ENCODE measurements at regions not wholly inside any gene's neighbourhood (a gene's known extent, or its start where the extent isn't known, plus 50 kb on each side); places are given as distances from the start of the nearest gene placed in this dataset.

- no peak overlapping the region for H2BK5ac ChIP-seq (ENCODE audit: low read length)
- no peak overlapping the region for H3K18ac ChIP-seq (ENCODE audit: low read length)
- H3K27ac ChIP-seq (replicated peaks; ENCODE audit: low read length), result no peak overlapping the region
- H2BK12ac ChIP-seq (ENCODE audit: low read length), result no peak overlapping the region
- H3K23ac ChIP-seq (ENCODE audit: low read depth, low read length, poor library complexity), result no peak overlapping the region
- H2BK15ac ChIP-seq (ENCODE audit: low read length), result no peak overlapping the region
- no peak overlapping the region for H2AK5ac ChIP-seq (ENCODE audit: low read depth, low read length)
- H3K4me3 ChIP-seq (ENCODE audit: low read length in 2 of 2), result no peak overlapping the region
- DNase-seq (ENCODE audit: low spot score), result no peak
- no peaks in the 10 kb centered on the region for H3K27me3 ChIP-seq (ENCODE audit: control insufficient read depth in 3 of 3, insufficient read depth in 3 of 3, low read depth in 1 of 3, low read length in 3 of 3)
- H2BK120ac ChIP-seq (ENCODE audit: low read depth, low read length), result no peak overlapping the region
- H3K4me1 ChIP-seq (ENCODE audit: control insufficient read depth in 2 of 2, insufficient read depth in 1 of 2, low read depth in 1 of 2, low read length in 2 of 2), result no peaks in the 10 kb centered on the region
- H3K14ac ChIP-seq (ENCODE audit: low read length), result no peak overlapping the region
- H2AFZ ChIP-seq (ENCODE audit: low read length), result no peak overlapping the region
- H4K8ac ChIP-seq (ENCODE audit: low read depth, low read length), result no peak overlapping the region
- H3K36me3 ChIP-seq (replicated peaks in 1 of 2; ENCODE audit: control insufficient read depth in 2 of 2, insufficient read depth in 2 of 2, low read length in 2 of 2), result no peaks in the 10 kb centered on the region
- H3K4me2 ChIP-seq (ENCODE audit: insufficient read depth, low read length, poor library complexity, severe bottlenecking), result no peak overlapping the region
- no peak overlapping the region for H4K91ac ChIP-seq (ENCODE audit: low read depth, low read length, poor library complexity)
- no CpG with 5 or more reads among the region's 2 CpGs for WGBS, 2 donors (ENCODE audit: extremely low coverage in 2 of 2, insufficient read length in 2 of 2, insufficient replicate concordance in 1 of 2)
- H3K4ac ChIP-seq (ENCODE audit: low read length), result no peak overlapping the region
- H3K9ac ChIP-seq (ENCODE audit: low read depth, low read length, poor library complexity), result no peak overlapping the region
- H3K9me3 ChIP-seq (replicated peaks in 1 of 2; ENCODE audit: control insufficient read depth in 2 of 2, insufficient read depth in 1 of 2, low read depth in 1 of 2, low read length in 2 of 2), result peaks cover 5 to 23% of the 10 kb centered on the region in 2 donors
- no peaks in the 10 kb centered on the region for H3K79me1 ChIP-seq (ENCODE audit: low read depth, low read length)
Observed at GRCh38 chr21:15390049-15390448, 325.2 kb upstream of the NRIP1 start.

DNA sequence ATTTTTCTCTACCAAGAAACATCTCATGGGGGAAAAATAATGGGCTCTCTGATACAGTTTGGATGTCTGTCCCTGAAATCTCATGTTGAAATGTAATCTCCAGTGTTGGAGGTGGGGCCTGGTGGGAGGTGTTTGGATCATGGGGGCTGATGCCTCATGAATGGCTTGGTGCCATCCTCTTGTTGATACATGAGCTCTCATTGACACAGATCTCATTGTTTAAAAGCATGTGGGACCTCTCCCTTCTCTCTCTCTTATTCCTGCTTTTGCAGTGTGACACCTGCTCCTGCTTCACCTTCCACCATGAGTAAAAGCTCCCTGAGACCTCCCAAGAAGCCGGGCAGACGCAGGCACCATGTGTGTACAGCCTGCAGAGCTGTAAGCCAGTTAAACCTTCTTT lies 332.5 kb upstream of the NRIP1 start:
- H3K4me3 ChIP-seq (ENCODE audit: low read length in 2 of 2), result no peak overlapping the region
- peaks cover 0 to 2% of the 10 kb centered on the region in 2 donors for H3K4me1 ChIP-seq (ENCODE audit: control insufficient read depth in 2 of 2, insufficient read depth in 1 of 2, low read depth in 1 of 2, low read length in 2 of 2)
- WGBS, 2 donors (ENCODE audit: extremely low coverage in 2 of 2, insufficient read length in 2 of 2, insufficient replicate concordance in 1 of 2), result no CpG with 5 or more reads among the region's 2 CpGs
- no peak overlapping the region for H4K91ac ChIP-seq (ENCODE audit: low read depth, low read length, poor library complexity)
- no peak overlapping the region for H3K23ac ChIP-seq (ENCODE audit: low read depth, low read length, poor library complexity)
- no peak overlapping the region for H2BK120ac ChIP-seq (ENCODE audit: low read depth, low read length)
- H3K4me2 ChIP-seq (ENCODE audit: insufficient read depth, low read length, poor library complexity, severe bottlenecking), result no peak overlapping the region
- H2AFZ ChIP-seq (ENCODE audit: low read length), result no peak overlapping the region
- H2AK5ac ChIP-seq (ENCODE audit: low read depth, low read length), result no peak overlapping the region
- H2BK12ac ChIP-seq (ENCODE audit: low read length), result no peak overlapping the region
- no peaks in the 10 kb centered on the region for H3K27me3 ChIP-seq (ENCODE audit: control insufficient read depth in 3 of 3, insufficient read depth in 3 of 3, low read depth in 1 of 3, low read length in 3 of 3)
- H4K8ac ChIP-seq (ENCODE audit: low read depth, low read length), result no peak overlapping the region
- no peak overlapping the region for H2BK5ac ChIP-seq (ENCODE audit: low read length)
- no peak overlapping the region for H3K27ac ChIP-seq (replicated peaks; ENCODE audit: low read length)
- no peak overlapping the region for H3K14ac ChIP-seq (ENCODE audit: low read length)
- no peak overlapping the region for H3K9ac ChIP-seq (ENCODE audit: low read depth, low read length, poor library complexity)
- DNase-seq (ENCODE audit: low spot score), result no peak
- H3K4ac ChIP-seq (ENCODE audit: low read length), result no peak overlapping the region
- no peak overlapping the region for H3K18ac ChIP-seq (ENCODE audit: low read length)
- H3K36me3 ChIP-seq (replicated peaks in 1 of 2; ENCODE audit: control insufficient read depth in 2 of 2, insufficient read depth in 2 of 2, low read length in 2 of 2), result no peaks in the 10 kb centered on the region
- H3K9me3 ChIP-seq (replicated peaks in 1 of 2; ENCODE audit: control insufficient read depth in 2 of 2, insufficient read depth in 1 of 2, low read depth in 1 of 2, low read length in 2 of 2), result peaks cover 0 to 11% of the 10 kb centered on the region in 2 donors
- no peaks in the 10 kb centered on the region for H3K79me1 ChIP-seq (ENCODE audit: low read depth, low read length)
- no peak overlapping the region for H2BK15ac ChIP-seq (ENCODE audit: low read length)

GRCh38 chr21:15400905-15401304 lies 328.9 kb upstream of the USP25 start:
- Histone ChIP-seq H2BK5ac (ENCODE audit: low read length) (no peak overlapping the region), H2BK15ac (ENCODE audit: low read length) (no peak overlapping the region), H4K8ac (ENCODE audit: low read depth, low read length) (no peak overlapping the region), H3K27me3 (ENCODE audit: control insufficient read depth in 3 of 3, insufficient read depth in 3 of 3, low read depth in 1 of 3, low read length in 3 of 3) (no peaks in the 10 kb centered on the region), H2AFZ (ENCODE audit: low read length) (no peak overlapping the region), H3K4me2 (ENCODE audit: insufficient read depth, low read length, poor library complexity, severe bottlenecking) (no peak overlapping the region), H2BK120ac (ENCODE audit: low read depth, low read length) (no peak overlapping the region), H3K79me1 (ENCODE audit: low read depth, low read length) (no peaks in the 10 kb centered on the region), H4K91ac (ENCODE audit: low read depth, low read length, poor library complexity) (no peak overlapping the region), H3K4me3 (ENCODE audit: low read length in 2 of 2) (no peak overlapping the region), H3K14ac (ENCODE audit: low read length) (no peak overlapping the region), H3K36me3 (replicated peaks in 1 of 2; ENCODE audit: control insufficient read depth in 2 of 2, insufficient read depth in 2 of 2, low read length in 2 of 2) (no peaks in the 10 kb centered on the region), H3K18ac (ENCODE audit: low read length) (peak overlapping the region; percentile 35), H3K9me3 (replicated peaks in 1 of 2; ENCODE audit: control insufficient read depth in 2 of 2, insufficient read depth in 1 of 2, low read depth in 1 of 2, low read length in 2 of 2) (peaks cover 0 to 14% of the 10 kb centered on the region in 2 donors), H3K4ac (ENCODE audit: low read length) (no peak overlapping the region), H3K9ac (ENCODE audit: low read depth, low read length, poor library complexity) (no peak overlapping the region), H2AK5ac (ENCODE audit: low read depth, low read length) (no peak overlapping the region), H3K23ac (ENCODE audit: low read depth, low read length, poor library complexity) (no peak overlapping the region), H3K27ac (replicated peaks; ENCODE audit: low read length) (no peak overlapping the region), H3K4me1 (ENCODE audit: control insufficient read depth in 2 of 2, insufficient read depth in 1 of 2, low read depth in 1 of 2, low read length in 2 of 2) (peaks cover 0 to 2% of the 10 kb centered on the region in 2 donors), H2BK12ac (ENCODE audit: low read length) (no peak overlapping the region)
- DNase-seq (ENCODE audit: low spot score), result no peak
- no CpG with 5 or more reads among the region's 1 CpG for WGBS, 2 donors (ENCODE audit: extremely low coverage in 2 of 2, insufficient read length in 2 of 2, insufficient replicate concordance in 1 of 2)

- Histone ChIP-seq H4K91ac (ENCODE audit: low read depth, low read length, poor library complexity) (no peak overlapping the region), H2BK120ac (ENCODE audit: low read depth, low read length) (no peak overlapping the region), H4K8ac (ENCODE audit: low read depth, low read length) (no peak overlapping the region), H3K36me3 (replicated peaks in 1 of 2; ENCODE audit: control insufficient read depth in 2 of 2, insufficient read depth in 2 of 2, low read length in 2 of 2) (no peaks in the 10 kb centered on the region), H3K23ac (ENCODE audit: low read depth, low read length, poor library complexity) (no peak overlapping the region), H3K27me3 (ENCODE audit: control insufficient read depth in 3 of 3, insufficient read depth in 3 of 3, low read depth in 1 of 3, low read length in 3 of 3) (no peaks in the 10 kb centered on the region), H3K4me2 (ENCODE audit: insufficient read depth, low read length, poor library complexity, severe bottlenecking) (no peak overlapping the region), H3K18ac (ENCODE audit: low read length) (no peak overlapping the region), H3K4ac (ENCODE audit: low read length) (no peak overlapping the region), H3K27ac (replicated peaks; ENCODE audit: low read length) (no peak overlapping the region), H2AK5ac (ENCODE audit: low read depth, low read length) (no peak overlapping the region), H3K4me3 (ENCODE audit: low read length in 2 of 2) (no peak overlapping the region), H3K79me1 (ENCODE audit: low read depth, low read length) (no peaks in the 10 kb centered on the region), H2BK12ac (ENCODE audit: low read length) (no peak overlapping the region), H3K9me3 (replicated peaks in 1 of 2; ENCODE audit: control insufficient read depth in 2 of 2, insufficient read depth in 1 of 2, low read depth in 1 of 2, low read length in 2 of 2) (peaks cover 0 to 14% of the 10 kb centered on the region in 2 donors), H3K14ac (ENCODE audit: low read length) (no peak overlapping the region), H3K4me1 (ENCODE audit: control insufficient read depth in 2 of 2, insufficient read depth in 1 of 2, low read depth in 1 of 2, low read length in 2 of 2) (peaks cover 0 to 2% of the 10 kb centered on the region in 2 donors), H2AFZ (ENCODE audit: low read length) (no peak overlapping the region), H3K9ac (ENCODE audit: low read depth, low read length, poor library complexity) (no peak overlapping the region), H2BK15ac (ENCODE audit: low read length) (no peak overlapping the region), H2BK5ac (ENCODE audit: low read length) (no peak overlapping the region)
- no CpG with 5 or more reads among the region's 4 CpGs for WGBS, 2 donors (ENCODE audit: extremely low coverage in 2 of 2, insufficient read length in 2 of 2, insufficient replicate concordance in 1 of 2)
- DNase-seq (ENCODE audit: low spot score), result no peak
Observed at GRCh38 chr21:15401331-15401730, 328.5 kb upstream of the USP25 start.
